HG02884 (cell line): ENCODE measurements at regions not wholly inside any gene's neighbourhood (a gene's known extent, or its start where the extent isn't known, plus 50 kb on each side); places are given as distances from the start of the nearest gene placed in this dataset.

ENCODE experiments used
- ATAC-seq: cut with Tn5 transposase; IDR thresholded peaks from one replicate; pipeline ENCODE4 v1.9.1; 2021; ENCODE audit warnings: mild to moderate bottlenecking, moderate library complexity; ENCODE audit not compliant: unreplicated experiment

DNA sequence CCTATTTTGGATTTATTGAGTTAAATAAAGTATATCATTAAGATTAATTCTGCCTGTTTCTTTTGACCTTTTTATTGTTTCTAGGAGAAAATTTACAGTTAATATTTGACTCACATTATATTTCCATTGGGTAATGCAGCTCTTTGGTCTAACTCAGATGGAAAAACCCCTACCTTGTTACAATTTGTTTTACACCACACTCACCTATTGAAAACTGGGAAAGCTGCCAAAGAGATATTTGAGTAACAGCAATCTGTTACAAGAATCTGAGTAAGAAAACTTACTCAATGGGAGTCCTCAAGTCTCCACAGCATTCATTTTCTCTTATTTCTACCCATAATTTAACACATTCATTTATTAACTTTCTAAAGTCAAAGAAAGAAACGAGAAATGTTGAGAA, 108.0 kb upstream of the TLL1 start:
- no peak for ATAC-seq

DNA sequence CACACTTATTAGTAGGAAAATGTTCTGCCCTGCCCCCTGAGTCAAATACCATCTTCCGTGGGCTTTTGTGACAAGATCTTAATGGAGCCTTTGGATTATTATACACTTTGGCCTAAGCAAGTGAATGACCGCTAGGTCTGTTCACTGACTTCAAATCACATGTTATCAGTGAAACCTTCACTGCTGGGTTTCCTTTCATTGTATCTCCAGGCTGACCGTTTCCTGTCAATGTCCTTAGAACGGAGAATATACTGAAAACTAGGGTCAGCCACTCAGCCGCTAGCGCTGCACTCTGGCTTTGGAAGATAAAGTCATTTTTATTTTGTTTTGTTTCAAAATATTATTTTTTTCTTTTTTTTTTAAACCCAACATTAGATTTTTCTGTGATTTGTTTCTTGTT, 107.0 kb upstream of the TLL1 start:
- ATAC-seq: no peak

DNA sequence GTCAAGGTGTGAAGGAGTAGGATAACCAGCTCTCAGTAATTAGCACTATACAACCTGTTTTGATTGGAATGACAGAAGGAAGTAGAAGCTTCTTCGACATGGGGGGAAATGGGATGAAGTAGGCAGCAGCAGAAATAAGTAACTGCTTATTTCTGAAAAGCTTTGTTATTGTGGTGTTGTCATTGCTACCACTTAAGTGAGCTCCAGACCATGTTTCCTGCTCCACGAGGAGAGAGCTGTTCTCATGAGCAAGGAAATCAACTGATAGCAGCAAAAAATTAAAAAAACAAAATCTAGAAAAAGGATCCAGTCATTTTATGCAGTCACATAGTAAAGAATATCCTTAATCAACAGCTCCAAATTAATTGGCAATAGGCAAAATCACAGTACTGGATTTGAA, 106.1 kb upstream of the TLL1 start:
- no peak for ATAC-seq

DNA sequence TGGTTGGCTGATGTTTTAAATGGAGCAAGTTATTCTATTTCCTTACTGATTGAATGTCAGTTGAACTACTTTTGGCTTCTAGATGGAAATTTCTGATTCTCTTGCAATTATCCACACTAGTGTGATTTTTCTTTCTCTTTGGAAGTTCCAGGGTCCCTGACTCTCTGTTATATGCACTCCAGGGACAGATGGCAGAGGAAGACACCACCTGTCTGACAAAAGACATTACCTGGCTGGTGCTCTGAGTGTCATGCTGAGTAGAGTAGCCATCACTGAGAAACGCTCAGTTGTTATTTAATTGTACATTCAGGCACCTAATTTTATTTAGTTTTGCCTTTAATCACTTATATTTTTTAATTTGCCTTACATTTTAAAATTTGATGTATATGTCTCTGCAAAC, 105.4 kb upstream of the TLL1 start:
- ATAC-seq: no peak

DNA sequence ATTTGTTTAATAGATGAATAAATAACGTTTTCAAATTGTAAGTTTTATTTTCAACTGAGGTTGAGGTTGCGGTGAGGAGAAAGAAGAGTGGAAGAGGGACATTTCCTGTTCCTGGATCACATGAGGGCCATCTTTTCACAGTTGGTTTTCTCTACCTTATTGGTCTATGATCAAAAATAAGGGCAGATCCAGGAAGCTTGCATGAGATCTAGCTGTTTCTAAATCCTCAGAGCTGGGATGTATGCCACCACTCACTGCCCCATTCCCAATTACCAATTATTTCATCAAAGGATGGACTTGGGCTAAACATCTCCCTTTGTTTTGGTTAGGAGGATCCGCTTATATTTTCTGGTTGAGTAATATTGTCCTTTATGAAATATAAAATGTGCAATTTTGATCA, 104.8 kb upstream of the TLL1 start:
- no peak for ATAC-seq

DNA sequence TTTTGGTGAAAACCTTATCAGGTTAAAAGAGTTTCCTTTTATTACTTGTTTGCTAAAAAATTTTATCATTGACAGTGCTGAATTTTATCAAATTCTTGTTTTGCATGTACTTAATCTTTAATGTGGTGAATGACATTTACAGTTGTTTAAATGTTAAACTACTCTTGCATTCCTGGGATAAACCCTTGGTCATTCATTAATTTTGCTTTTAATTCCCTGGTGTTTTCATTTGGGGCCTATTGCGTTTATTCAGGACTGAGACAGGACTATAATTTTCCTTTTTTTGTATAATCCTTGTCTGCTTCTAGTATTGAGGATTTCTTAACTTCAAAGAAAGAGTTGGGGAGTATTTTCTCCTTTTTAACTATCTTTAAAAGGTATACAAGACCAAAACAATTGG, 98.7 kb upstream of the TLL1 start:
- ATAC-seq: no peak

DNA sequence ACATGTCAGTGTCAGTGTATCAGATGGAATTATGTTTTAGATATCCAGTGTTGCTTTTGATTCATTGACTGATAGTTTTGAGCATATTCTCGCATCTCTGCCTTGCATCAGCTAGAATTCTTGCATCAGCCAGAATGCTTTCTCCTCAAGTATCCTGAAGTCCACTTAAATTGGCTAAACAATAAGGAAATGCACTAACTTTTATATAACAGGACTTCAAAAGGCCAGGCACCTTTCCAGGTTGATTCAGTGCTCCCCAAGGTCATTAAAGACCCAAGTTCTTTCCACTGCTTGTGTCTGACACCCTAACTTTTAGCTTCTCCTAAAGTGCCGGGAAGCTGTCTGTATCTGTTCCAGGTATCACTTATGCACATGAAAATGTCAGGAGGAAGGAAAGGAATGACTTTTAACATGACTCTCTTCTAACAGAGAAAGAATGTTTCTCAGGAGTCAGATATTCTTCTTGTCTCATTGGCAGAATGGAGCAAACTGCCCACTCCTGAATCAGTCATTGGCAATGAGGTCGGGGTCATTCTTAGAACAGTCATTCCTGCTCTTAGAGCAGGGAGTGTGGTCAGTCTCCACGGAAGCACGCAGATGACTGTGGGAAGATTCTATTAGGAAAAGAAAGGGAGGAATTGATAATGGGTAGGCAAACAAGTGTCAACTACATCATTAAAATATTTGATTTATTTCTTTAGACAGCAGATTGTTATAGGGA, 92.9 kb upstream of the TLL1 start:
- no peak for ATAC-seq

DNA sequence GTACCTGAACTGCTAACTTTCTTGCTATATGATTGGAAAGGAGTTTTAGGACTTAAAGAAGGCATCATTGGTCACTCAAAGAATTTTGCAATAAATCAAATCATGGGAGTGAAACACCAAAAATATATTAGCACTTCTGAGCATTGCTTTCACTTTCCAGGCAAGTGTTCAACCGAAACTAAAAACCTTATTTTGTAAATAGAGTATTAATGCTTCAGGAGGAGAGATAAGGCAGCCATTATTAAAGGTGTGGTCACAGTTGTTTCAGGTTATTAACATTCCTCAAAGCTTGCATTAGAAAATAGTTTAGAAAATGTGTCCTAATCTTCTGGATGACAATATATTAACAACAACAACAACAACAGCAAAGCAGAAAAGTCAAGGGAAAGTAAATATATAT, 92.3 kb upstream of the TLL1 start:
- no peak for ATAC-seq

DNA sequence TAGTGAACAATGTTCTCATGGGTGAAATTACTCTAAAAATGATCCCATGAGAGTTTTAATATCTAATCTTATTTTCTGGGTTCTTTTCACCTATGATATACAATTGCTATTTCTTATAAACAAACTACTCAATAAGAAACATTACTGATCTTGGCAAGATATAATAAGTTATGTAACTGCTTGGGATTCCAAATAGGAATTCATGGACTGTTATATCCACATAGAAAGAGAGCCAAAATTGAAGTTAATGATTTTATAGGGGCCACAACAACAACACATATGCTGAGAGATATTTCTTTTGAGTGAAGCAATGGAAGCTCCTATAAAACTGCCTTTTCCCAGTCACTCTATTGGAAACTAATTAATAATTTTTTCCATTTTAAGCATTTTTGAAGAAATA, 90.4 kb upstream of the TLL1 start:
- ATAC-seq: no peak

DNA sequence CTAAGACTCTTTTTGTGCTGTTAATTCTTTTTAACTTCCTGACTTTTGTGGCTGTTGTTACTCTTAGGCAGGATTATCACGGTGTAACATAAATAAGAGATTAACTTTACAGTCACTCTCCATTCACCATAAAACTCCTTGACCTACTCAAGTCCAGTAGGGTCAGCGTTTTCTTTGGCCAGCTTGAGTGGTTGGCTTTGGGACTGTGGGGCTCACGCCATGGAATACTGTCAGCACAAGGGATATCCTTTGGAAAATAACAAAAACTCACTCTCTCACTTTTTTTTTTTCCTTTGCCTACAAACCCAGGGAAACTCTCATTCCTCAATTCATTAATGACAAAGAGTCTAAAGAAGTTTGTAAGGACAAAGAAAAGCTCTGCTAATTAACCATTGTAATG, 89.4 kb upstream of the TLL1 start:
- ATAC-seq: no peak

DNA sequence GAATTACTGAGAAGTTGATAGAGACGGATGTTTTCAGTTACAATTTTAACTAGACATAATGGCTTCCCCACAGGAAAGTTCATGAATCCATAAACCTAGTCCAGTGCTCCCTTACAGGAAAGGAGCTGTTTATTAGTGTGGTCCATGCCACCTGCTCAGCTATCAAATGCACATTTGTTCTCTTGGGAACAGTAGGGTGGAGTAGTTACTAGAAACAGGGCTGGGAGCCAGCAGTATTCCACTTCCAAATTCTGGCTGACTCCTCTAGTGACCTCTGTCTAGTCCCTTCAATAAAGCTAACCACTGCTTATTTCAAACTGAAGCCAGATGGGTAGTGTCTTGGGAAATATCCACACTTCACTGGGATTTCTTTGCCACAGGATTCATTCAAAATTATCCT, 88.4 kb upstream of the TLL1 start:
- ATAC-seq: no peak

DNA sequence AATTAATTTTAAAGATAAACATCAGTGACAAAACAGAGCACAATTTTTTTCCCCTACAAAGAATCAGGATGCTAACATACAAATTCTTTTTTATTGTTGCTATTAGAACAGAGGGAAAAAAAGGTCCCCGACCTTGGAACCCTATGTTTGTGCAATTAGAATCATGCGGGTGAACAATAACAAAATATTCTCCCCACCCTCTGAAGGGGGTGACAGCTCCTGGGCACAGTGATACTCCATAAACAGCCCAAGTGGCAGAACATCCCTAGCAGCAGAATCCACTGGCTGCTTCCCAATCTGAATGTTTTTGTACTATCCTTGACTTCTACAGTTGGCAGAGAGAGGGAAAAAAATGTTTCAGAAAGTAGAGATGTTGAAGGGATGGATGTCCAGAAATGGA, 87.7 kb upstream of the TLL1 start:
- ATAC-seq: no peak

DNA sequence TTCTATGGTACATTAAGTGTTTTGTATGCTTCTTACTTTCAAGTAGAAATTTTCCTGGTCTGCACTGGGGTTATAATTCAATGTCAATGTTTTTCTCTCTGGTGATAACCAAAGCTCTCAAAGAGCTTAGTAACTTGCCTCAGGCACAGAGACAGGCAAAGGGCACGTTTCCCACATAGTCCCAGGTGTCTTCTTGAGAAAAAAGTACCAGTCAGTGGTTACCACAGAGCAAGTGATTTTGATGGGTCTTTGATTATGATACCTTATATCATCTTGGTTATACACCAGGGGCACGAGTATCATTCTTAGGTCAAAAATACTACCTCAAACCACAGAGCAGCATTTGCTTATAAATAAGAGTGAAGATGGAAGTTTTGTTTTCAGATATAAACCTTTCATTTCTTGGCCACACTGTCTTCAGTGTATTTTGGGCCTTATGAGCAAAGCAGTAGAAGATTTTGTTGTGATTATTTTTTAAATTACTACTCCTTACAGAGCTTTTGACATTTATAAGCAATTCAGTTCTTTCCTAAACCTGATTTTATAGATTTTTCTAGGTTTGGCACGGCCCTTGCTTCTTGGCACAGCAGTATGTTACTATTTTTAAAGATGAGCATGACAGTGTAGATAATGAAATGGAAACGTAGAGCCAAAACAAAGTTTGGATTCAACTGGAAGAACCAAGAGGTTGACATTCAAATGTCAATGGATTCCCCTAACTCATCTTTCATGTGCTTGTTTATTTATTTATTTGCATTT, 85.3 kb upstream of the TLL1 start:
- ATAC-seq: no peak

DNA sequence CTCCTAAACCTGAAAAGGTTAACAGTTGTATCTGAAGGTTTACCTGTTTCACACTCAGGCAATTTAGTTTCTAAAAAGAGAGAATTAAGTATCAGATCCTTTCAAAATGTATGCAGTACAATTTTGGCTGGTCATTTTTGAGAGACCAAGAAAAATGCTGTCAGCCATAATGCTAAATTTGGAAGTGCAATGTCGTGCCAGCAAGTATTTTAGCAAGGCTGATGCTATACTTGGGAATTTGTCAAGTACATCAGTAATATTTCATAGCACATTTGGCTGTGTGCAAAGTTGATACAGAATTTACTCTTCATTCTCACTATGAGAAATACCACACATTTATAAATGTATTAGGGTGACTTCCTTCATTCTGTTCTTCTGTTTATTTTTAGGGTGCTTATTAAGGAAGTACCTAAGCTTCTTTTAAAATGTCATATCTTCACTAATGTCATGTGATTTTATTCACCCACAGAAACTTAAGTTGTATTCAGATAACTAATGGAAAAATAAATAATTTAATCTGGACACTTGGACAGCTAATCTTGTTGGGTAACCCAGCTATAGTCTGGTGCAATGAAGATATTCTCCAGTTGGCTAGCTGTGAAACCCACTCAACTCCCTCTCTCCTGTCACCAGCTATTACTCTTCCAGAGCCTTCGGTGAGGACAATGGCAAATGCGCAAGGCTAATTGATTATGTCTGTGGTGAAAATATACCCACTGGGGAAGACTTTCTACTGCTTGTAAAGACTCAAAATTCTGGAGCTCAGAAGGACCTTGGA, 84.2 kb upstream of the TLL1 start:
- no peak for ATAC-seq

DNA sequence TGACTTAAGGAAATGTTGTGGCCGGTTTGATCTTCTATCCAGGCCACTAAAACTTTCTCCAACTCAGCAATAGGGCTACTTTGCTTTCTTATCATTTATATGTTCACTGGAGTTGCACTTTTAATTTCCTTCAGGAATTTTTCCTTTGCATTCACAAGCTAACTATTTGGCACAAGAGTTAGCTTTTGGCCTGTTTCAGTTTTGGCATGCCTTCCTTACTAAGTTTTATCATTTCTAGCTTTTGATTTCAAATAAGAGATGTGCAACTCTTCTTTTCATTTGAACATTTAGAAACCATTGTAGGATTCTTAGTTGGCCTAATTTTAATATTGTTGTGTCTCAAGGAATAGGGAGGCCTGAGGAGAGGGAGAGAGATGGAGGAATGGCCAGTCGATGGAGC, 79.8 kb upstream of the TLL1 start:
- ATAC-seq: no peak

DNA sequence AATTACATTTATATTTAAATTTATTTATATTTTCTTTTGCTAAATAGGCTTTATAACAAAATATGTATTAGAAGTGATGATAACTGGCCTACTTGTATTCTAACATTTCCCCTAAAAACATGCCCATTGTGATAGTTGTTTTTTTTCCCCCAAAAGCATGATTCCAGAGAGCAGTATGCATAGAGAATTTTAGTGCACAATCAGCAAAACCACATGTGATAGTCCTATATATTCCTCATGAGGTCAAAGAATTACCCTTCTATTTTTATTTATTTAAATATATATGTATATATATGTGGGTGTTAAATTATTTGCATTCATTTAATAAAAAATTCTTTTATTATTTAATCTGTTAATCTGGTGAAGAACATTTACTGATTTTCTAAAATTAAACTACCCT, 78.2 kb upstream of the TLL1 start:
- ATAC-seq: no peak

DNA sequence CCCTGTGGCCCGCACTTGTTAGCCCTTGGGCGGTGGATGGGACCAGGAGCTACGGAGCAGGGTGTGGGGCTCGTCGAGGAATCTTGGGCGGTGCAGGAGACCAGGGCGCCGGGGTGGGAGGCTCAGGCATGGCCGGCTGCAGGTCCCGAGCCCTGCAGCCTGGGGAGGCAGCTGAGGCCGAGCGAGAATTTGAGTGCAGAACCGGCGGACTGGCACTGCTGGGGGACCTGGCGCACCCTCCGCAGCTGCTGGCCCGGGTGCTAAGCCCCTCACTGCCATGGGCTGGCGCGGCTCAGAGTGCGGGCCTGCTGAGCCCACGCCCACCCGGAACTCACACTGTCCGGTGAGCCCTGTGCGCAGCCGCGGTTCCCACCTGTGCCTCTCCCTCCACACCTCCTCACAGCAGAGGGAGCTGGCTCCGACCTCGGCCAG, 73.6 kb upstream of the TLL1 start:
- ATAC-seq: no peak

DNA sequence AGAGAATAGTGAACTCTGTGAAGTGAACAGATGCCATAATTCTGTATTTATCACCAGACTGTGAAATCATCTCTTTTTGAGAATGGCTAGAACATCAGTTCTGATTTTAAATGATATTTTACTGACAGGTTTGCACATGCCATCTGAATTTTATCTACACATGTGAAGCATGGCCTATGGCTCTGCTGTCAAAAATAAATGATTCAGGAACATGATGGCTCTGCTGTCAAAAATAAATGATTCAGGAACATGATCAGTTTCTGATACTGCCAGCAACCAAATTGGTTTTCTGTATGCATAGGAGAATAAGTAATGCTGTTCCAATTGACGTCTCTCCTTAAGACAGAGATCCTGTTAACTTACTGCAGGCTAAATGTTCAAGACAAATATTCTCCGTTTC, 70.6 kb upstream of the TLL1 start:
- no peak for ATAC-seq

DNA sequence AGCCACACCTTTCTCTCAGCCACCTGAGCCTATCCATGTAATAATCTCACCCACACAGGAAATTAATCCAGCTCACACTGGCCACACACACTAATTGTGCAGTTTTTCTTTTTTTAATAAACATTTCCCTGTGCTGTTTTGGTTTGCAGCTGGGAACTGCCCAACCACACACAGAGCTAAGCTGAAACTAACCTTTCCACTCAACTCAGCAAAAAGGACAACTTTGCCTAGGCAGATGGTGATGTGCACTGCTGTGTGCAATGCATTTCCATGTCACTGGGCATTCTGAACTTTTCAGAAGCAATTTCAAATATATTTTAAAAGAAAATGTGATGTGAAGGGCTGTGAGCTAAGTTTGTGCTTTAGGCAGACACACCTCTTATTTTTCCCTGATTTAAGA, 70.0 kb upstream of the TLL1 start:
- ATAC-seq: no peak

DNA sequence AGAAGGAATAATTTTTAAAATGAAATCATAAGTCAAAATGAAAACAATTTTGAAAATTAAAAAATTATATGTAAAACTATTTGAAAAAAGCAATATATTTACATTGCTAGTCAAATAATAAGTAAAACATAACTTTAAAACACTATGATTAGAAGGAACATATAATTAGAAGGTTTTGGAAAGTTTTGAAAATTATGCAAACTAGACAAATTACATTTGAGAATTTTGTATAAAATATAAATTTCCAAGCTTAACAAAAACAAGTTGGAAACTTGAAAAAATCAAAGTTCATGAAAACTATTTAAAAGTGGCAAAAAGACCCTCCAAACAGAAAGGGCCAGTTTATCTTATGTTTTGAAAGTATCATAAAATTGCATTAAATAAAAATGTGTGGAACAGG, 67.6 kb upstream of the TLL1 start:
- ATAC-seq: no peak

DNA sequence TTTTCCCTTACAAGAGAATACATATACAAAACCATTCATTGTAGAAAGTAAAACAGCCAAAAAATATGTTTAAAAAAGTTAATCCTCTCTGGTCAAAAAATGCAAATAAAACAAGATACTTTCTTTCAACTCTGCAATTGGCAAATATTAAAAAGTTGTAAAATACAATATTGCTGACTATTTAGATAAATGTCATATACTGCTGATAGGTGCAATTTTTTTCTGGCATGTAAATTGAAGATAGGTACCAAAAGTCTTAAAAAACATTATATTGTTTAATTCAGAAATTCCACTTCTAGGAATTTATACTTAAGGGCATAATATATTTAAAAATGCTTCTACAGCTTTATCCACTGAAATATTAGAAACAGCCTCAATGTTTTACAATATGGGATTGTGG, 66.4 kb upstream of the TLL1 start:
- no peak for ATAC-seq

DNA sequence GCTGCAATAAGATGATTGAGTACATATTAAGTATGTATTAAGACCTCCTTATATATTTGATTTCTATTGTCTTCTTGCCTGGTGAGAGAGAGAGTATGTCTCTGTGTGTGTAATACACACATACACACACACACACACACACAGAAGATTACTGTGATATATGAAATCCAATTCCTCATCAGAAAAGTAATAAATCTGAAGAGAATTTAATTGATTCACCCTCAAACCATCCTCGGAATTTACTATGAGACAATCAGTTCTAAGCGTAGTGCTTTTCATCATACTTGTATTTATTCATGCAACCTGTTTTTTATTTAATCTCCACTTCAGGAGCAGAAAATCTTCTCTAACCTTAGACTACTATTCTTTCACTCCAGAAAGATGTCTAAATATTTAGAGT, 62.3 kb upstream of the TLL1 start:
- no peak for ATAC-seq
